NCI-H2081 treated with DMSO at 0.1 percent for 48 hours (cell line): ENCODE measurements at regions not wholly inside any gene's neighbourhood (a gene's known extent, or its start where the extent isn't known, plus 50 kb on each side); places are given as distances from the start of the nearest gene placed in this dataset.
"Not testable (repeated sequence)": the region's sequence is repeated elsewhere in the genome, so short reads cannot be mapped to it uniquely, and the experiment has no call there.

Experiments used
- DNase-seq: peaks from one replicate; lab custom pipeline; 2025; lab: John Stamatoyannopoulos, UW

- DNase-seq = no peak
Observed at GRCh38 chr15:53128652-53129051, 338.5 kb upstream of the ONECUT1 start.

- no peak for DNase-seq
Observed at GRCh38 chr15:53126144-53126543, 336.0 kb upstream of the ONECUT1 start.

GRCh38 chr15:53122818-53123217 is 332.7 kb upstream of the ONECUT1 start:
- DNase-seq = no peak

GRCh38 chr15:53116915-53117314 is 326.8 kb upstream of the ONECUT1 start:
- not testable (repeated sequence) for DNase-seq

- DNase-seq = no peak
Observed at GRCh38 chr15:53116169-53116568, 326.0 kb upstream of the ONECUT1 start.

DNA sequence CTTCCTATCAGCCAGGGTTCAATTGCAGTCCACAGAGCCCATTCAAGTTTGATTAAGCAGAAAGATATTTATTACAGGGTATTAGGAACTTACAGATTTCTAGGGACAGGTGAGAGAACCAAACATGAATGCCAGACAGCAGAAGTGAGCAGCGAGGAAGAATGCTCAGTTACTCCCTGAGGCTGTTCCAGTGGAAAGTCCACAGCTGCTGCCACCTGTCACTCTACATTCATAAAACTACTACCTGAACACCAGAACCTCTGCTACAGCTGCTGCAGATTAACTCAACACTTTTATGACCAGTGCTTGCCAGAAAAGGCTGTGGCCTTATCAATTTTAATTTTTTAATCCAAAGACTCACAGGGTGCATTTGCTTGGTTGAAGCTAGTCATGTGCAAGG is 325.4 kb upstream of the ONECUT1 start:
- DNase-seq = no peak

DNA sequence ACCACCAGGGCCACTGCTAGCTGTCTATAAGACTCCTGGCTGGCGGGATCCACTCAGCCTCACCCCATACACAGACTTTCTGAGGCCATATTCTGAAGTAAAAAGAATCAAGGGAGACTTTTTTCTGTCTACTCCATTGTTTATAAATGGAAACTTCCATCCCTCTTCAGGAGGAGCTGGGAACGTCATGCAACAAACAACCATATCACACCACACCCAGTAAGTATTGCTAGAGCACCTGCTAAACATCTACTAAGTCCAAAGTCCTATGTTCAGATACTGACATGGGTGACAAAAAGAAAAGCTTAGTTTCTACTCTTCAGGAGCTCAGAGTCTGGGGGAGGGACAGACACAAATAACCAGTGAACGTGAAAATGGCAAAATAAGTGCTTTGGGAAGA is 324.8 kb upstream of the ONECUT1 start:
- DNase-seq = no peak

DNA sequence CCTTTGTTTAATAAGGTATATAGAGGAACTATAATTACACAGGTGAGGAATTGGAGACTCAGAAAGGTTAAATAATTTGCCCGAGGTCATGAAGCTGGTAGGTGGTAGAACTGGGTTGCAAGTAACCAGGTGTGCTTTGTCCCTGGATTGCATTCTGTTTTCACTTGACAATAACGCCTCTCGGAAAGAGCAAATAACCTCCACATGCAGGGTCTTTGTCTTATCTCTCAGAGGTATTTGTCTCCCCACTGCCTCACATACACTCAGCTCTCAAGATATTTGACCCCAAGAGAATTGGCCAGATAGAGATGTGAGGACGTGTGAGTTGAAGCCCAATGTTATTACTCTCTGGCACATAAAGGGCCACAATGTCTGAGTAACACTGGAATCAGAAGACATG is 320.9 kb upstream of the ONECUT1 start:
- no peak for DNase-seq

- no peak for DNase-seq
Observed at GRCh38 chr15:53108319-53108718, 318.2 kb upstream of the ONECUT1 start.

GRCh38 chr15:53107855-53108254 is 317.7 kb upstream of the ONECUT1 start:
- no peak for DNase-seq

DNA sequence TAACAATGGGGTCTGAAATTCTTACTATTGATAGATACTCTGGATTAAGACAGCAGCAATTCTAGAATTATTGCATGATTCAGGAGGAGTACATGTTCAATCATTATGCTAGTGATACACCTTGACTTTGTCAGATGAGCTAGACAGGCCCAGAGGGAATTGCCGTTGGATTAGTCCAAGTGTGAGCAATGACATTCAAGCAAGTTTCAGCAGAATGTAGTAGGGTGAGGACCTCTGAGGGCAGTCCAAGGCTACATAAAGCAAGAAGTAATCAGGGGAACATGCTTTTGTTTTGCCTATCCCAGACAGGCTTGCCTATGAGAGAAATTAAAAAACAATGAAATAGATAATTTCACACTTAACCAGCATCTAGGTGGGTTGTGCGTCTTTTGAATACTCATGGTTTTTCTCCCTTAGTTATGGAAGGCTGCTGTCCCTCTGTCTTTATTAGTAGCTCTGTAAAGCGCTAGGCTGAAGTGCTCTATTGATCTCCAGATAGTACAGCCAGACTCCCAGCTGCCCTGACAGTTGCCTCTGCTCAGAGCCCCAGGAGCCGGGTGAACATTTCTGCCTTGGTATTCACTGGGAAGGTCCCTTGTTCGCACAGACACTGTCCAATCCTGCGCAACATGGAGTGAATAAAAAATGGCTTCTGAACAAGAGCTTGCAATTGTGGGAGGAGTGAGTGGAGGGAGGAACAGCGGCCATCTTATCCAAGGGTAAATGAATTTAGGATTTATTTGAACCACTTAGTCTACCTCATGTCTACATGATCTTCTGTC is 316.6 kb upstream of the ONECUT1 start:
- no peak for DNase-seq

GRCh38 chr15:53102483-53102882 is 312.3 kb upstream of the ONECUT1 start:
- no peak for DNase-seq

DNA sequence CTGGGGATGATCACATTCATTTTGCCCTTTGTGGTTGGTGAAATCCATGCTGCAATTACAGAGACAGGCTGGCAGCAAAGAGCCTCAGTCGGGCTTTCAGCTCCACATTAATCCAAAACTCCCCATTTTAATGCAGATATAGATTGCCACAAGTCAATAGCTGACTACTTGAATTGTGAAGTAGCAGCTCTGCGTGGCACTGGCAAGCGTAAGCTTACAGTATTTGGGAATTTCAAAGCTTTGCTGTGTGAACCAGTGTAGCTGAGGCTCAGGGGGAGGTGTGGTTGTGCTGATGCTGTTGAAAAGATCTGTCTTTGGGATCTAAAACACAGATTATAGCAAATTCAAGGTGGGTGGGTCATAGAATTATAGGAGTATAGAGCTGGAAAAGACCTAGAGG is 290.3 kb upstream of the ONECUT1 start:
- no peak for DNase-seq

- no peak for DNase-seq
Observed at GRCh38 chr15:53074221-53074620, 284.1 kb upstream of the ONECUT1 start.

DNA sequence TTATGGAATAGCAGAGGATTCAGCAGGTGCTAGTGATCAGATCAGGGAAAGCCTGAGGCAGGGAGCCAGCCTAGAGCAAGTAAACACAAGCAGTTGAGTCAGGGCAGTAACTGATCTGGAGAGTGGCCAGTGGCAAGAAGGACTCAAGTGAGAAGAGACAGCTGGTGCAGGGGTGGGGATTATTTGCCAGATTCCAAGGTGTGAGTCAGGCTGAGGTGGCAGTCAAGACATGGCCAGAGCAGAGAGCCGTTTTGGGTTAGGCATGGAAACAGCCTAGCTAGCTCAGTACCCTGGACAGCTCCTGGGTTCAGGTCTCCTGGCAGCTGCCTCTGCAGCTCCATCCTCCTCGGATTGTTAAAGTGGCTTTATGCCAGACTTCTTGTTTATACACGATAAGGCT is 281.9 kb upstream of the ONECUT1 start:
- DNase-seq = no peak

- DNase-seq = no peak
Observed at GRCh38 chr15:53068636-53069035, 278.5 kb upstream of the ONECUT1 start.

DNA sequence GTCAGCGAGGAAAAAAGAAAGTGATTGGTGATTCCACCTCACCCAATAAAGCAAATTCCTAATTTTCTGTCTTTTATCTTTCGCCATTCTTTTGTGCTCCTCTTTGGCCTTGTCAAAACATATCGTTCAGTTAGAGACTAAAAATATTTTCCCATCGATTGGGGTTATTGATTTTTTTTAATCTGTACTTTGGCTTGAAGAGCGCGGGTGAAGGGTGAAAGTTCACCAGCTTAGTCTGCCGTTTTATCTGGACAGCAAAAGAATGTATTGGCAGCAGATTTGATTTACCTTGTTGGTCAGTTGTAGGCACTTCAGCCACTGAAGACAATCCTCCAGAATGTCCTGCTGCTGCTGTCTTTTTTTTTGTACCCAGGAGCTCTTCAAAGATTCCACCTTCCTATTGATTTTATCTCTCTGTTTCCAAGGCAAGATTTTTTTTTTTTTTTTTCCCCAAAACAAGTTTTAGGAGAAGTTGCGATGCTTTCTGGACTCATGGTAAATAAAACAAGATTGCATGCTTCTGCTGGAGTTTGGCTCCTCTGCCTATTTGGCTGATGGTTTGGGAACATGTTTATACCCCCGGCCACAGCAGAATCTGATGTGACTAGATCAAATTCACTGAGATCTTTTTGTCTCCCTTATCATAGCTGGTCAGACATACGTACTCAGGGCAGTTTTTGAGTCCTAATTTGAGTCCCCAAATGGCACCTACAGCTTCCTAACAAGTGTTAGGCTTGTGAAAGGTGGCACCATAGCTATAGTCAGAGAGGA is 269.3 kb upstream of the ONECUT1 start:
- no peak for DNase-seq

- DNase-seq = no peak
Observed at GRCh38 chr15:53046153-53046790, 256.1 kb upstream of the ONECUT1 start.

GRCh38 chr15:53038655-53038941 is 248.5 kb upstream of the ONECUT1 start:
- DNase-seq = no peak

DNA sequence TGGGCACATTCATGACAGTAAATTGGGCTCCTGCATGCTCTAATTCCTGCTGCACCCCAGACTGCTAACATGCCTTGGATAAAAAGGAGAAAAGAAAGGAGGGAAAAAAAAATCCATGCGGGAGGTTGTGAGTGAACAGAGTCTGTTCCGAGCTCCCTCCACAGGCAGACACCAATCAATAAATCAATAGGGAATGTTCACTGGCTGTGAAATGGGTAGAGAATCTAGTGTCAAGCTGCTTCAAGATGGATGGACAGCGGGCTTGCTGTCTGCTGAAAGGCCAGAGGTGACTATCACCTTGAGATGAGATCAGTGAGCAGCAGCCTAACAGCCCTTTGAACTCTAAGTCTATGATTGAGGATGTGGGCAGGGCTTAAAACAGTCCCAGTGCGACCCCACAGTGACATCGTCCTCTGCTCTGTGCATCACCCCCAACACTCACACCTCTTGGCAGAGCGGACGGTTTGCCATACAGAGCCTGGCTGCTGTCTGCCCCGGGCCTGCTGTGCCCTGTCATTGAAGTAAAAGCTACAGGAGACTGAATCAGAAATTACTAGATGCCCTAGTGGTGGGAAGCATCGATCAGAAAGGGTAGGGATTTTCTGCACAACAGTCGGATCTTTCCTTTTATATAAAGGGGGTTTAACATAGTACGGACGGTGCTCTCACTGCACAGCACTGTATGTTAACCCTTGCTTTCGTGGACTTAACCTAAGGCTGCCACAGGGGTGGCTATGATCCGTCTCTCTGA is 247.9 kb upstream of the ONECUT1 start:
- no peak for DNase-seq

GRCh38 chr15:53036641-53037040 is 246.5 kb upstream of the ONECUT1 start:
- no peak for DNase-seq

GRCh38 chr15:53034767-53035245 is 244.7 kb upstream of the ONECUT1 start:
- no peak for DNase-seq
